A673 (cell line): ENCODE measurements at regions not wholly inside any gene's neighbourhood (a gene's known extent, or its start where the extent isn't known, plus 50 kb on each side); places are given as distances from the start of the nearest gene placed in this dataset.
"Not testable (repeated sequence)": the region's sequence is repeated elsewhere in the genome, so short reads cannot be mapped to it uniquely, and the experiment has no call there.

Experiments used
- BruUV-seq: library from RNA; stranded (reverse); fragments of 400-500 nt; replicated peaks from 2 replicates; lab custom pipeline; 2021; lab: Mats Ljungman, UMichigan
- CTCF ChIA-PET: fragments of 300-600 bp; sonication (Branson Sonifier 250); formaldehyde crosslinking; loops from one replicate; lab custom pipeline; 2022; ENCODE audit warnings: antibody characterized with exemption; lab: Charles Lee
- POLR2A ChIA-PET: fragments of 300-600 bp; sonication (Branson Sonifier 250); formaldehyde crosslinking; loops from one replicate; lab custom pipeline; 2022; ENCODE audit warnings: antibody characterized with exemption; ENCODE audit not compliant: low non-redundant PET; lab: Charles Lee
- DNase-seq: peaks from one replicate; pipeline ENCODE4 v3.0.0-alpha.2; 2015; ENCODE audit warnings: low spot score
- H3K27ac ChIP-seq: fragments of 200-600 bp; sonication (generic); 2 replicates; pipeline ENCODE4 v1.5.1; 2016; ENCODE audit warnings: mixed run types, low read depth, mild to moderate bottlenecking, mixed read lengths, antibody characterized with exemption, low read length; ENCODE audit not compliant: poor library complexity, severe bottlenecking
- H3K27me3 ChIP-seq: fragments of 200-600 bp; sonication (generic); replicated peaks from 2 replicates; pipeline ENCODE4 v1.6.1; 2017; ENCODE audit warnings: mixed run types, low read depth, mild to moderate bottlenecking, mixed read lengths, antibody characterized with exemption, low read length; ENCODE audit not compliant: insufficient read depth, poor library complexity
- H3K36me3 ChIP-seq: fragments of 200-600 bp; sonication (generic); 2 replicates; pipeline ENCODE4 v1.6.1; 2016; ENCODE audit warnings: mixed run types, mild to moderate bottlenecking, mixed read lengths, antibody characterized with exemption, low read length; ENCODE audit not compliant: insufficient read depth, poor library complexity, severe bottlenecking
- H3K4me1 ChIP-seq: fragments of 200-600 bp; sonication (generic); 2 replicates; pipeline ENCODE4 v1.6.1; 2017; ENCODE audit warnings: mixed run types, mild to moderate bottlenecking, mixed read lengths, antibody characterized with exemption, low read length; ENCODE audit not compliant: insufficient read depth, poor library complexity, severe bottlenecking
- H3K4me3 ChIP-seq: fragments of 200-600 bp; sonication (generic); 2 replicates; pipeline ENCODE4 v1.5.1; 2016; ENCODE audit warnings: low read depth, mixed run types, mild to moderate bottlenecking, mixed read lengths, low read length; ENCODE audit not compliant: poor library complexity, severe bottlenecking
- H3K9me3 ChIP-seq: fragments of 200-600 bp; sonication (generic); 2 replicates; pipeline ENCODE4 v1.6.1; 2016; ENCODE audit warnings: mixed run types, low read depth, mild to moderate bottlenecking, mixed read lengths, antibody characterized with exemption, low read length; ENCODE audit not compliant: poor library complexity, severe bottlenecking
- EZH2 ChIP-seq: fragments of 200-600 bp; sonication (generic); IDR thresholded peaks from 2 replicates; pipeline ENCODE4 v1.6.1; 2017; ENCODE audit warnings: borderline replicate concordance, low read depth, mild to moderate bottlenecking, mixed read lengths, antibody characterized with exemption, low read length; ENCODE audit not compliant: poor library complexity, severe bottlenecking
- intact Hi-C: fragments of 100-400 bp; cut with micrococcal nuclease; formaldehyde crosslinking; loops from one replicate; pipeline ENCODE4 v1.10.0; 2022; ENCODE audit not compliant: unreplicated experiment
- TF ChIP-seq, protein P1 (sequence below): fragments of 300-800, 200-600 bp; sonication (generic); conservative IDR thresholded peaks from 2 replicates; pipeline ENCODE4 v1.5.1; 2017; ENCODE audit warnings: low read depth, mild to moderate bottlenecking, antibody characterized with exemption, low read length, moderate library complexity, mixed read lengths

DNA sequence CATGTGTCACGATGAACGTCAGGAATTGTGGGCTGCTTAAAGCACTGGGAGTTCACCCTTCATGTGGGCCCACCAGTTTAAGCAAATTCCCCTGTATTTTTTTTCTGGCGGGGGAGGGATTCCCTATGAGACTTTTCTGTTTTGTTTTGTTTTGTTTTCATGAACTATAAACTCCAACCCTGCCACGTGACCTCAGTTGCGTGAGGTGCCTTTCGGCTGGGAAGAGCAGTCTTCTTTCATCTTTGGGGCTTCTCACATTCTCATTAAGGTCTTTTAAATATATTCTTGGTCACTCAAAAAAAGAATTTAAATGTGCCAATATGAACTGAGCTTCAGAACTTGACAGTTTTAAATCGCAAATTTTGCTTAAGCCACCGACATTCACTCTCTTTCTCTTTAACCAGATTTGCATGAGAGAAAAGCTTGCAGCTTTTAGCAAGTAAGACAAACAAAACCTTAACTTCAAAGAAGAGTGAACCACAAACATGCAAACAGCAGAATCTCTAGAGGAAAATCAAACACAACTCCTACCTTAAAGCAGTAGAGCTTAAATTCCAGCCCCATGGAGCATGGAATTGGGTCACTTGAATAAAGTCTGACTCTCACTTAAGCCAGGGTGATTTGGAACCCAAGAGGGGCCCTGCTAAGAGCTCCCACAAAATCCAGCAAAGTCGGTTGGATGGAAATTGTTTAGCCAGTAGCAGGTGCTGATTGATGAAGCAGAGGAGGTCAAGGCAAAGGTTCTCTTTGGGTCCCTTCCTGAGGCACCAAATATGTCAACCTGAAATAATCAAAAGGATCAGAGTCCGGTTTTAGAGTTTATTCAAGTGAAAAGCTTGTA lies 699.8 kb upstream of the GBE1 start:
- no peak overlapping the region for H3K27ac ChIP-seq
- TF ChIP-seq EZH2 = no peak
- TF ChIP-seq, protein P1, sequence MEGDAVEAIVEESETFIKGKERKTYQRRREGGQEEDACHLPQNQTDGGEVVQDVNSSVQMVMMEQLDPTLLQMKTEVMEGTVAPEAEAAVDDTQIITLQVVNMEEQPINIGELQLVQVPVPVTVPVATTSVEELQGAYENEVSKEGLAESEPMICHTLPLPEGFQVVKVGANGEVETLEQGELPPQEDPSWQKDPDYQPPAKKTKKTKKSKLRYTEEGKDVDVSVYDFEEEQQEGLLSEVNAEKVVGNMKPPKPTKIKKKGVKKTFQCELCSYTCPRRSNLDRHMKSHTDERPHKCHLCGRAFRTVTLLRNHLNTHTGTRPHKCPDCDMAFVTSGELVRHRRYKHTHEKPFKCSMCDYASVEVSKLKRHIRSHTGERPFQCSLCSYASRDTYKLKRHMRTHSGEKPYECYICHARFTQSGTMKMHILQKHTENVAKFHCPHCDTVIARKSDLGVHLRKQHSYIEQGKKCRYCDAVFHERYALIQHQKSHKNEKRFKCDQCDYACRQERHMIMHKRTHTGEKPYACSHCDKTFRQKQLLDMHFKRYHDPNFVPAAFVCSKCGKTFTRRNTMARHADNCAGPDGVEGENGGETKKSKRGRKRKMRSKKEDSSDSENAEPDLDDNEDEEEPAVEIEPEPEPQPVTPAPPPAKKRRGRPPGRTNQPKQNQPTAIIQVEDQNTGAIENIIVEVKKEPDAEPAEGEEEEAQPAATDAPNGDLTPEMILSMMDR = no peak
- no peaks in the 10 kb centered on the region for H3K4me1 ChIP-seq
- no peaks in the 10 kb centered on the region for H3K36me3 ChIP-seq
- intact Hi-C loops = no loop called here
- no peak for DNase-seq
- CTCF ChIA-PET = no interaction called here
- H3K4me3 ChIP-seq = no peak overlapping the region
- H3K9me3 ChIP-seq = peaks cover 6% of the 10 kb centered on the region
- POLR2A ChIA-PET = no interaction called here
- no TSS peak for BruUV-seq
- no peaks in the 10 kb centered on the region for H3K27me3 ChIP-seq

DNA sequence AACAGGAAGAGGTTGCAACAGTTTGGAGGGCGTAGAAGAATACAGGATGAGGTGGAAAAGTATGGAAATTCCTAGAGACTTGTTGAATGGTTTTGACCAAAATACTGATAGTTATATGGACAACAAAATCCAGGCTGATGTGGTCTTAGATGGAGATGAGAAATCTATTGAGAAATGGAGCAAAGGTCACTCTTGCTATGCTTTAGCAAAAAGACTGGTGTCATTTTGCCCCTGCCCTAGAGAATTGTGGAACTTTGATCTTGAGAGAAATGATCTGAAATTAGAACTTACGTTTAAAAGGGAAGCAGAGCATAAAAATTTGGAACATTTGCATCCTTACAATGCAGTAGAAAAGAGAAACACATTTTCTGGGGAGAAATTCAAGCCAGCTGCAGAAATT lies 686.9 kb upstream of the GBE1 start:
- no peaks in the 10 kb centered on the region for H3K4me1 ChIP-seq
- POLR2A ChIA-PET = no interaction called here
- intact Hi-C loops = no loop called here
- no peaks in the 10 kb centered on the region for H3K27me3 ChIP-seq
- H3K9me3 ChIP-seq = peaks cover 16% of the 10 kb centered on the region
- no peak for DNase-seq
- BruUV-seq = no TSS peak
- no peaks in the 10 kb centered on the region for H3K36me3 ChIP-seq
- TF ChIP-seq EZH2 = no peak
- TF ChIP-seq, protein P1 = no peak
- no peak overlapping the region for H3K4me3 ChIP-seq
- H3K27ac ChIP-seq = no peak overlapping the region
- CTCF ChIA-PET = no interaction called here

GRCh38 chr3:82428821-82429220 lies 667.4 kb upstream of the GBE1 start:
- H3K27me3 ChIP-seq, intact Hi-C loops, H3K4me3 ChIP-seq, DNase-seq, CTCF ChIA-PET, H3K4me1 ChIP-seq, H3K27ac ChIP-seq, BruUV-seq, POLR2A ChIA-PET, H3K36me3 ChIP-seq, H3K9me3 ChIP-seq: not testable (repeated sequence)

GRCh38 chr3:82424031-82424339 lies 662.5 kb upstream of the GBE1 start:
- Histone ChIP-seq H3K4me1 (no peaks in the 10 kb centered on the region), H3K4me3 (no peak overlapping the region), H3K9me3 (no peaks in the 10 kb centered on the region), H3K36me3 (no peaks in the 10 kb centered on the region), H3K27me3 (no peaks in the 10 kb centered on the region), H3K27ac (no peak overlapping the region)
- no peak for TF ChIP-seq EZH2
- TF ChIP-seq, protein P1 = no peak
- BruUV-seq = no TSS peak
- DNase-seq = no peak
- ChIA-PET CTCF (no interaction called here), POLR2A (no interaction called here)
- intact Hi-C loops = no loop called here
